Stimulated activated CD4-positive, alpha-beta T cell treated with anti-CD3 and anti-CD28 coated beads, Interleukin-4, amount 100 ng/mL, for 4 hours (primary cell): ENCODE measurements at regions not wholly inside any gene's neighbourhood (a gene's known extent, or its start where the extent isn't known, plus 50 kb on each side); places are given as distances from the start of the nearest gene placed in this dataset.
"Not testable (repeated sequence)": the region's sequence is repeated elsewhere in the genome, so short reads cannot be mapped to it uniquely, and the experiment has no call there.

Experiments used
- DNase-seq, 2 experiments: peaks; one replicate each; pipeline ENCODE4 v3.0.0-alpha.2; 2020

DNA sequence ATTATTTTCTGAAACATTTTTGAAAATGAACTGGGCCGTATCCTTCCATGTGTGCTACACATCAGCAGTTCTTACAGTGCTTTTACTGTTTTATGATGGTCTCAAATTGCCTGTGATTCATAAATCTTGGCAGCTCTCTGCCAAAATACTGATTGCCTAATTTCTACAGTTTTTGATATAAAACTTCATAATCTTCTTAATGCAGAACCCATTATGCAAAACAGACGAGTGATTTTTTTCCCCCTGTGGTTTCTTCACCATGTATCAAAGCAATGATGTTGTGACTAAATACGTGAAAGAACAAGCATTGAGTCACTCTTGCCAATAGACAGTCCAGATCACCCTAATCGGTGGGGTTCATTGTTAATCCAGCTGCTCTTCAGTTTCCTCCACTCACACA is 156.4 kb upstream of the WDR1 start:
- no peak for DNase-seq

DNA sequence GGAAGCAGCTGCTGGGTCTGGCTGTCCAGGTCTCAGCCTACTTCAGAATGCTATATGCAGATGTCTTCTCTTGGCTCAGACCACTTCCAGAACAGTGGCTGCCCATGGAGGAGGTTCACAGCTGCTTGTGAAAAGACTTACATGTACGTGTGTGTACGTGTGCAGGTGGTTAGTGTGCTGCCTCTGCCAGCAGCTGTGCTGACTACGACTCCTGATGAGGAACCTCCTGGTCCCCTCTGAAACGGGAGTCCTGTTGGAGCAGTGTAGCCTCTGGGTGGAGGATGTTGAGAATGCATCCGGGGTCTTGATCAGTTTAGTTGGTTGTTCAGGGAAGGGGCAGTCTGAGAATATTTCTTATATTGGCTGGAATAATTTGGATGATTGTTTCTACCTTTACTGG is 155.9 kb upstream of the WDR1 start:
- no peak for DNase-seq

- DNase-seq: no peak
Observed at GRCh38 chr4:10267066-10267465, 150.5 kb upstream of the WDR1 start.

- no peak for DNase-seq
Observed at GRCh38 chr4:10260777-10261176, 144.2 kb upstream of the WDR1 start.

DNA sequence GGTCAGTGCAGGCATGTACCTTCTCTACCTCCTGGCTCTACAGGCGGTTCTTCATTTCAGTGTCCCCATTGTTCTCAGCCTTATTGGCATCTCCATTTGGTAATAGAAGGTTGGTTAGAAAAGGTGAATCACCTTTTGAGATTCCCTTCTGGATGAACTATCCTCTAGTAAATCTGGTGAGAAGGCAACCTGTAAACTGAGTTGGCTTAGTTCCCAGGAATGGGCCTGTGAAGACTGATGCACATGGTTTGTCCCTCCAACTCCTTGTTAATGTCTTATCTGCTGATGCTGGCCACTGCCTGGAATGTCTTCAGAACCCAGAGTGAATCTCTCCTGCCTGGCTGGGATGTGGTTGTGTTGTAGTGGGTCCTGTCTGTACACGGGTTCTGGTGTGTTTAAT is 143.4 kb upstream of the WDR1 start:
- no peak for DNase-seq

GRCh38 chr4:10256203-10256602 is 139.6 kb upstream of the WDR1 start:
- no peak for DNase-seq

DNA sequence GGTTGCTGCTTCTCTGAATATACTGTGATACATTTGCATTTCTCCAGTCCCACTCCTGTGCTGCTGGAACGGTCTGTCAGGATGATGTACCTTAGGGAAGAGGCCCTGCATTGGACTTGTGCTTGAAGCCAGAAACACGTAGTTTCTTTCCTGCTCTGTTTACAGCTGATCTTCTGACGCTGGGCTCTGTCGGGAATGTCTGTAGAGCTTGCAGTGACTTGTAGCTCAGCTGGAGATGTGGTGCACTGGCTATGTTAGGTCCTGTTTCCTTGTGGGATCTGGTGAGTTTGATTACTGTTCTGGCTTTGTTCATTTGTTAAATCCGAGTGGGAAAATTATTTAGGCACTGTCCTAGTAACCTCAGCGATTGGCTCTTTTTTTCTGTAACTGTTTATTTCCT is 137.2 kb upstream of the WDR1 start:
- no peak for DNase-seq

- DNase-seq: no peak
Observed at GRCh38 chr4:10245751-10246150, 129.2 kb upstream of the WDR1 start.

- DNase-seq: no peak
Observed at GRCh38 chr4:10243856-10244255, 127.3 kb upstream of the WDR1 start.

DNA sequence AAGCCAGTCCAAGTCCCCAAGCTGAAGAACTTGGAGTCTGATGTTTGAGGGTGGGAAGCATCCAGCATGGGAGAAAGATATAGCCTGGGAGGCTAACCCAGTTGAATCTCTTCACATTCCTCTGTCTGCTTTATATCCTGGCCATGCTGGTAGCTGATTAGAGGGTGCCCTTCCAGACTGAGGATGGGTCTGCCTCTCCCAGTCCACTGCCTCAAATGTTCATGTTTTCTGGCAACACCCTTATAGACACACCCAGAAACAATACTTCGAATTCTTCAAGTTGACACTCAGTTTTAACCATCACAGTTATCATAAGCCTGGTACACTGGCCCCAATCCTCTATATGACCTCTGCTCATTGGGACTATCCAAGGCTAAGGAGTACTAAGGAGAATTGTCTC is 124.1 kb upstream of the WDR1 start:
- DNase-seq: no peak

- no peak for DNase-seq
Observed at GRCh38 chr4:10239982-10240654, 123.5 kb upstream of the WDR1 start.

GRCh38 chr4:10237131-10237530 is 120.5 kb upstream of the WDR1 start:
- DNase-seq: no peak

DNA sequence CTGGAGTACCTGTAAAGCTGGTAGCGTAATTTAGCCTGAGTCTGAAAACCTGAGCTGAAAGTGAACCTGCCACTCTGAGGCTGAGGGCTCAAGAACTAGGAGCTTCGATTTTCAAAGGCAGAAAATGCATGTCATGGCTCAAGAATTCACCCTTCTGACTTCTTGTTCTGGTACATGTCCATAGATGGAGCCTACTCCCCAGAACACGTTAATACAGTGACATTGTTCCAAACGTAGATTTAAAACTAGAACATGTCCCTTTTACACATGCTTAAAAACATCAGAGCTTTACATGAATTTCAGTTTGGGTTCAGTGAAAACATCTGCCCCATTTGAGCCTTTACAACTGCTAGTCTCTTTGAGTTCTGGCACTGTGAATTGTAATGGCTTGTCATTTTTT is 115.5 kb upstream of the WDR1 start:
- no peak for DNase-seq

DNA sequence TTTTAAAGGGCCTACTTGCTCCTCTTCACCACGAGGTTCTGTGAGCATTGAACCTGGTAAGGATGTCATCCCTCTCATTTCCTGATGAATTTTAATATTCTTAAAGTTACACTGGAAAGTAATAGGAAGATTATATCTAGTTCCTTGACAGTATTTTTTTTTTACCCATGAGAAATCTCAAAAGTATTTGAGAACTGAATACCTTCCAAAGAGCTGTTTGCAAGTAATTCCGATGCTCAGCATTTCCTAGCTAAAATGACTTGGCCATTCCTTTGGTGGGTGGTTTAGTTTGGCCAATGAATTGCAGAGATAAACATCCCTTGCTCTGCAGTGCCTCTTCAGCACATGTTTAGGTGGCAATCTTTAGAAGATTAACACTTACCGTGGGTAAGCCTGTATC is 110.2 kb upstream of the WDR1 start:
- DNase-seq: no peak

DNA sequence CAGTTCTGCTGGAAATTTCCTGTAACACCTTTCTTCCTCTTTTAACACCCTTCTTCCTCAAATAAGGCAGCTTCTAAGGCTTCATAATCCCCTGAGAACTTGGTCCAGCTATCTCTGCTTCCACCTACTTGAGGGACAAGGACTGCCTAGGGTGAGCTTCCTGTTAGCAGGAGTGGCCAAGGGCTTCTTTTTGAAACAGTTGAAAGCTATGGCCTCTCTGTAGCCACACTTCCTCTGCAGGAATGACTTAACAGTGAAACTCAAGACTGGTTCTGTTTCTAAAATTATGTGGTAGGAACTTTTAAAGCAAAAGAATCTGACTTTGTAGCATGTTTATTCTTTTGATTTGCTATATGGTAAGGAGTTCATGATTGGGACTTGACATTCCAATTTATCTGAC is 108.5 kb upstream of the WDR1 start:
- DNase-seq: no peak

GRCh38 chr4:10223782-10224181 is 107.2 kb upstream of the WDR1 start:
- no peak for DNase-seq

GRCh38 chr4:10213481-10213880 is 96.9 kb upstream of the WDR1 start:
- not testable (repeated sequence) for DNase-seq

- no peak for DNase-seq
Observed at GRCh38 chr4:10212901-10213300, 96.3 kb upstream of the WDR1 start.

- DNase-seq: no peak
Observed at GRCh38 chr4:10212400-10212799, 95.8 kb upstream of the WDR1 start.

DNA sequence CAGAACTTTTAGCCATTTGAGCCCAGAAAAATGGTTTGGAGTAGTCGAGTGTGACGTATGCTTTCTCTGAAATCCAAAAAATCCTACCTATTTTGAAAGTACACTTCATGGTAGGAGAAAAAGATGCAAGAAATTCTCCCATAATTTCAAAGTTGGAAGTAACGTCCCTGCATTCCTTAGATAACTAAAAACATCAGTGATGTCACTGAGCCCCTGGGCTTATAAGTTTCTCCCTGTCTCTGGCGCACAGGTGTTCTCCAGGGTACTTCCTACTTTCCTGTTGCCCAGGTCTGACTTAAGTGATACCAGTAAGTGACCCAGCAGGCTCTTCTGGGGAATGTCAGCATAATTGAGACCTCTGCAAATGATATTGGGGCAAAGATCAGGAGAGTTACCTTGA is 90.5 kb upstream of the WDR1 start:
- DNase-seq: no peak

DNA sequence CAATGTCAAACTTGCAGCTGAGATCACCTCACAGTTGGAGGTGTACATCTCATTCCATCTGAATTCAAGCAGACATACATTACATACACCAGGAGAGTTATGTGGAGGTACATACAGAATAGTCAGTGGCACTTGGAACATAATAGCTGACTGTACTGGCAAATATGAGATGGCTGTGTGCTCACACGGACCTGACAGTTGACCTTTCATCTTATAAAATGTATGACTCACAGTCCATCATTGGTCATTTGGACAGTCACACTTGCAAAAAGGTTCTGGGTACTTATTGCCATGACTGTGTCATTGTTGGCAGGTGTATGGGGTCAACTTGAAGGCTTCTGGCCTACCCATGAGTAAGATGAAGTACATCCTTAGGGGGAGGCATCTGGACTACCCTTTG is 88.6 kb upstream of the WDR1 start:
- no peak for DNase-seq

DNA sequence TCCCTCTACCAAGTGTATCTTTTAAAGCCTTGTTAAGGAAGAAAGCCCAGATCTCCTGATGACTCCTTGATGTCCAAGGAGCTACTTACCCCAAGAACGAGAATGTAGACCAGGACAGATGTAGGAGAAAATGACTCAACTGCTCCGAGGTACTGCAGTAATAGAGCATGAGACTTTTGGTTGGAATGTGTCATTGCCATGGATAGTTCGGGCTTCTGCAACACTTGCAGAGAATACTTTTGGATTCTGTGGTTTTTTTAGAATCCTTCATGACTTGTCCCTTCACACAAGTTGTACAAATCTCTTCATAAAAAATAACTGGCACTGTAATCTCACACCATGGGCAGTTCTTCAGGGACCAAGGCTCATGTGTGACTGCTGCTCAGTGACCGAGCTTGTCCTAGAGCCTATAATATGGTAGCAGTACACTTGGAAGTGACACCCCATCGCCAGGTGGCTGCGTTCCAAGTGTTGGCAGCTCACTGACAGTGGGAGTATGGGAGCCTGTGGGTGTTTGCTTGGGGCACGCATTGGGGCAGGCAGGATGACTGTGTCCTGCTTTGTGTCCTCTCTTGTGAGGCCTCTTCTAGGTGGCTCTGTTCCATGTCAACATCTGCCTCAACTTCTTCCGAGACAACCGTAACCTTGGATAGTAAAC is 87.9 kb upstream of the WDR1 start:
- no peak for DNase-seq

- no peak for DNase-seq
Observed at GRCh38 chr4:10203851-10204250, 87.3 kb upstream of the WDR1 start.

DNA sequence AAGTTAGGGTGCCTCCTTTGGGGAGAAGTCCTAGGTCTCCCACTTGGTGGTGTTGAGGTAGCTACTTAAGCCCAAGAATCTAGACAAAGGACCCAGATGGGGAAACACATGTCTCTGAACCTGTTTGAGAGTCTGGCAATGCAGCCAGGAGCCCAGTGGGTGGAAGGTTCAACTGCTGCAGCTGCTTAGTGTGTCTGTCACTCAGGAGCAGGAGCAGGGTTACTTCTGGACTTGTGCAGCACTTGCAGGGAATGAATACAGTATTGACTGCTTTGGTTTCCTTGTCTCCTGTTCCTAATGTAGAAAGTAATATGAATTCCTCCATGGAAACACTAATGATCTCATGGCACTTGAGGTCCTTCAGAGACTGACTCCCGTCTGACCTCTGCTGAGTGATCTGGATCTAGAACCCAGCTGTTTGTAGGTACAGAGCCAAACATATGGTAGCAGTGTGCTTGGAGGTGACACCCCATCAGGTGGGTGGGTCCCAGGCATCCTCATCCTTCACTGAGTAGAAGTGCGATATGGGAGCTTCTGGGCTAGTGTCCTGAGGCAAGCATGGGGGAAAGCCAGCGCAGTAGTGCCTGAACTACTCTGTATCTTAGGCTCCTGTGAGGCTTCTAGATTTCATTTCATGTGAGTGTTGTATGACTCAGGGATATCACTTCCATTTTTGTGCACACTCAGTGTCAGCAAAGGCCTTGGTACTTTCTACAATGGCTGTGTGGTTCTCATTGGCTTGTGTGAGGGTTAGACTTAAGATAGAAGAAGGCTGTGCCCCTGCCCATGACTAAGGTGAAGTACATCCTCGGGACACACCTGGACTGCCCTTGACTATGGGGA is 85.0 kb upstream of the WDR1 start:
- no peak for DNase-seq
